GM19438 (cell line): ENCODE measurements at regions not wholly inside any gene's neighbourhood (a gene's known extent, or its start where the extent isn't known, plus 50 kb on each side); places are given as distances from the start of the nearest gene placed in this dataset.
"Not testable (repeated sequence)": the region's sequence is repeated elsewhere in the genome, so short reads cannot be mapped to it uniquely, and the experiment has no call there.

Experiments used
- ATAC-seq: cut with Tn5 transposase; IDR thresholded peaks from one replicate; pipeline ENCODE4 v1.9.1; 2021; ENCODE audit warnings: low read depth; ENCODE audit not compliant: unreplicated experiment

DNA sequence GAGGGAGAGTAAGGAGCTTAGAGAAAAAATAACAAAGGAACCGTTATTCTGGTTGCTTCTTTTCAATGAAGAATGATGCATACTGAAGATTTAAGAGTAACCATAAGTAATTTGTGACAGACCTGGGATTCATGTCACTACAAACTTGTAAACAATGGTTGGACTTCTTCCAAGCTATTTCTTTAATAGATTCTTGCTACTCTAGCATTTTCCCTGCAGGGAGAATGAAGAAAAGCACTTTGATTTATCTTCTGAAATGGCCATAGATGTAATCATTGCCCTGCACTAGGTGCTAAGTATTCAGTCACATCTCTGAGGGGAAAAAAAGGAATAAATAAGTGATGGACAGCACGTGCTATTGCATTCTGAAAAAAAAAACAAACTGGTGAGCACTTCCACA is 606.6 kb upstream of the LRRN3 start:
- ATAC-seq: no peak

DNA sequence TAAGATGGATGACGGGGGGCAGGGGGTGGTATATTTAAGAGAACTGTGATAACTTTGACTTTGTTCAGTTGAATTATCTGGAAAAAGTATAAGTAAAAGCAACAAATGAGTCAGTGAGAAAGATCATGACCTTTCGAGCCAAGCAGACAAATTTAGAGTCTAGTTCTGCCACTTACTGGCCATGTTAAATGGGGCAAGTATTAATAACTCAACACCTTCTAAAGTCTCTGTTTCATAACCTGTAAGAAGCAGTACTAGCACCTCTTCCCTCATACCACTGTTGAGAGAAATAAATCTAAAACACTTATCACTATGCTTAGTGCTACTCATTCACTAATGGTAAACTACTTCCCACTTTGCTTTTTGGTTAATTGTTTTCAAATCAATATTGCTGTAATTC is 604.4 kb upstream of the LRRN3 start:
- ATAC-seq: no peak

DNA sequence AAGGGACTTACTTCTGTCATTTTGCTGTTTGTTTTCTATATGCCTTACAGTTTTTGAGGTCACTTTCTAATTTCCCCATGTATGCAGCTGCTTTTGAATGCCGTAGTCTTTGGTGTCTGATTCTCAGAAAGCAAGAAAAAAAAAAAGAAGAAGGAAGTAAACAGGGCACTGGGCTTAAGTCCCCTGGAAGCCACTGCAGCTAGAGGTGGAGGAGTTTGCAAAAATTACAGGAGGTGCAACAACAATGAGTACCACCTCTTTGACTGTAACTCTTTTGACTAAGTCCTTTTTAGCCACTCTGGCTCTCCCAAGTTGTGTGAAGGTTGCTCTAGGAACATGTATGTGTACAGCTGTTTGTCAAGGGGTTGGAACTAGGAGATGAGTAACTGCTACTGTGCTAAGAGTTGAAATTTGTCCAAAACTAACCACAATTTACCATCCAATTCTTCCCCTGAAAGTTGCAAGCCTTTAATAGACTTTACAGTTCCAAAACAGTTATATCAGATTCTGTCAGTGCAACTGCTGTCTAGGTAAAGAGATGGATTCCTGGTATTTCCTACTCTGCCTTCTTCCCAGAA is 588.0 kb upstream of the LRRN3 start:
- no peak for ATAC-seq

DNA sequence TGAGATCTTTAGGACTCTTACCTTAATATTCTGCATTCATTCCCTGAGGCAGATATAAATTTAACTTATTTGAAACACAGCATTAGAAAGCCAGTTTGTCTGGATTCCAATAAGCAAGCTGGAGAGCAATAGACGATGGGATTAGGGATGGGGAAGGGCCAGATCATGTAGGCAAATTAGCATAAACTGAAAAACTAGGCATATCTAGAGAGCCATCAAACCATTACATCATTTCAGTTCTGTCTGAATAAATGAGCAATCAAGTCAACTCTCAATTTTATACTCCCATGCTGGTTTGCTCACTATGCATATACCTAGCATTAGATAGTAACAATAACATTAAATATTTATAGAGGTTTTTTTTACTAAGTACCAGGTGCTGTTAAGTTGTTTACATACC is 583.6 kb upstream of the LRRN3 start:
- ATAC-seq: no peak

DNA sequence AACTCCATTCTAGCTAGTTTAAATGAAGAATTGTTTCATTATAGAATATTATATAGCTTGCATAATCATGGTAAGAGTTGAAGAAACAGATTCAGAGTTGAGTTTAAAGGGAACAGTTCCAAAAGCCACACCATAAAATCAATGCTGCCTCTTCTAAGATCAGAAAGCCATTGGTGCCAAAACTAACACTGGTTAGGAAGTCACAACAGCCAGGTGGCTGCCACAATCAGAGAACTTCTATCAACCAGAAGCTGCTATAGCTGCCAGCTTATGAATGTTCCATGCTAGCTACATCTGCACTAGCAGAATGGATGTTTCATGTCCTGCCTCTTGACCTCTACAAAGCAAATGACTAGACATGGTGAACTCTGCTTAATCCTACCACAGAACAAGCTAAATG is 583.1 kb upstream of the LRRN3 start:
- no peak for ATAC-seq

DNA sequence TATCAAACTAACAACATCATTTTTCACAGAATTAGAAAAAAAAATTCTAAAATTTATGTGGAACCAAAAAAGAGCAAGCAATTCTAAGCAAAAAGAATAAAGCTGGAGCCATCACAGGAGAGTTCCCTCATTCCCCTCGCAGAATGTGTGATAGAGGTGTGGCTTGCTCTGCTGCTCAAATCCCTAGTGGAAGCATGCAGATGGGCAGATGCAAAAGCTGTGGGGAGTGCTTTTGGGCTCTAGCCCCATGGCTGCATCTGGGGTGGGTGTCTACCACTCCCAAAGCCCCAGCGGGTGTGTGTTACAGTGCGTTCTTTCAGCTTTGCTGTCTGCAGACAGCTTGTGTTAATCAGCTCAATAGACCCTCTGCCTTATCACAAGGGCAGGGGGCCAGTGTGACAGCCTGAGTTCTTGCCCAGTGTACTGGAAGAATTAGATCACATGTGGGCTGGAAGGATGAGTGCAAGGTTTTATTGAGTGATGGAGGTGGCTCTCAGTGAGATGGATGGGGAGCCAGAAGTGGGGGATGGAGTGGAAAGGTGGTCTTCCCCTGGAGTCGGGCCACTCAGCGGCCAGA is 575.9 kb upstream of the LRRN3 start:
- not testable (repeated sequence) for ATAC-seq

DNA sequence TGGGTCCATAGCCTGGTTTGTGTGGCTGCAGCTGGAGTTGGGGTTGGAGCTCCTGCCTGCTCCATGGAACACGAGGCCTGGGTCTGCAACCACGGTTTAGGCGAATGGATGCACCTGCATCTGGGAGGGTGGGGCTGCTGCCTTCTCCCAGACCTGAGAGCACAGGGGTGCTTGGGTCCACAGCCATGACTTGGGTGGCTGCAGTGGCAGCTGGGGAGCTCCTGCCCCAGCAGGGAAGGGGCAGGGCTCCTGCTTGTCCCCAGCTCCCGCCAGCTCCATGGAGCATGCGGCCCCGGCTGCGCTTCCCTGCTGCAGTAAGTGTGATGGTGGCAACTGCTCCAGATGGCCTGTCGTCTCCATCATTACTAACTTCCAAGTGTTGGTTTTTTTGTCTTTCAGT is 571.1 kb upstream of the LRRN3 start:
- no peak for ATAC-seq

DNA sequence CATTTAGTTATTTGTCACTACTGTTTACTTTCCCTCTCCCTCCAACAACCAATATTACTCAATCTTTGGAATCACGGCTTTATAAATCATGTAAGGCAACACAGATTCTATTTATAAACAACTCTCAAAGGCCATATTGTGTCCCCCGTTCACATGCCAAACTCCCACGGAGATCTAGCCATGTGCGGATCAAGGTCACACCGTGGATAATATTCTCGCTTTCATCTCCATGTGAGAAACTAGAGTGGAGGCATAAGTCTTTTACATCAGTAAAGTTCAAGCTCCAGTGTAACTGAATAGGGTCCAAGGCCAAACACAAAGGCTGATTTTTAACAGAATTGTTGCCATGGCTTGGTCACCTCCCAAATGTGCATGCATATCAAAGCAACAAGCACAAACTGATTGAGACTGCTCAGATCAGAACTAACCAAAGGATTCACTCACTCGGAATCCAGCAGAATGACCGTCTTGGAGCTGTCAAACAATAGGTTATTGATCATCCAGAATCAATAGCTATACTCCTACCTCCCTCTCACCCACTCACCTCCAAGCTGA is 569.5 kb upstream of the LRRN3 start:
- ATAC-seq: no peak

DNA sequence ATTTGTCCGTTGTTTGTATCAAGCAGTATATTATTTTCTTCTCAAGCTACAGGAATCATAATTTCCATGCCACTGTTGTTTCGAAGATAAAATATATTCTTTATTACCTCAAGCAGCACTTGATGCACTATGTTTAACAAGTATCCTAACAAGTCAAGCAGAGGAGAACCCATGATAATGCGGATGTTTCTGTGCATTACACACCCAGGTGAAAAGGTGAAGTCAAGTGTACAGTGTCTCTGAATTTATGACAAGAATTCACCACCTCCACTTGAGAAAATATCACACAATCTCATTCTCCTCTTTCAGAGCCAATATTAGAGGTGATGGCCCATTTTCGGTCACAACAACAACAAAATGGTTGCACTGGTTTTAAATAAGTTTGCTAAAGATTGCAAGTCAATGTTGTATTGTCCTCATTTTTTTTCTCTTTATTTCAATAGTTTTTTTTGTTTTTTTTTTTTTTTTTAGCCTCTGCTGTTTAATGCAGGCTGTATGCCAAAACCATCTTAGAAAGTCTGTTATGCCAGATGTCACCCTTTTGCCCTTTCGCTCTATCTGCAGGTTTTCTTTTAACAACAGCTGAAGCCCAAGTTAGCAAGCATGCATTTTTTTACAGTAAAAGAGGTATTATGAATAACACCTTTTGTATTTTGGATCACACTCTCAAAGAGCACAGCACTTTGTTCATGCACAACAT is 568.7 kb upstream of the LRRN3 start:
- no peak for ATAC-seq

DNA sequence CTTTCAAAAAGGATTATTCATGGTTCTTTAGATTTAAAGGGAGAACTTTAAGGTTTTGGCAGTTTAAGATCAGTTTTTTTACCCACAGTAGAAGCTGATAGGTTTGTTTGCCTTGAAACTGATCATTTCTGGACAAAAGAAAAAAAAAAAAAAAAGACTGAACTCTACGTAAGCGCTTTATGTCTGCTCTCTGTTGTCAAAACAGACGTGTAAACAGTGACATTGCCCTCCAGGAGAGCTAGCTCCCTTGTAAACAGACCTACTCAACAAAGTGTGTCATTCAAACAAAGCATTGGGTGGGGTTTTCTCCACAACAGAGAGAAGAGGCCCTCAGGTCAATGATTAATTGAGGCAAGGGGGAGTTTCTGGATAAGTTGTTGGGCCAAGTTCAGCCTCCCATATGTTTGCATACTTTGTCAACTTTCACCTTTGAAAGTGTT is 568.1 kb upstream of the LRRN3 start:
- ATAC-seq: no peak

DNA sequence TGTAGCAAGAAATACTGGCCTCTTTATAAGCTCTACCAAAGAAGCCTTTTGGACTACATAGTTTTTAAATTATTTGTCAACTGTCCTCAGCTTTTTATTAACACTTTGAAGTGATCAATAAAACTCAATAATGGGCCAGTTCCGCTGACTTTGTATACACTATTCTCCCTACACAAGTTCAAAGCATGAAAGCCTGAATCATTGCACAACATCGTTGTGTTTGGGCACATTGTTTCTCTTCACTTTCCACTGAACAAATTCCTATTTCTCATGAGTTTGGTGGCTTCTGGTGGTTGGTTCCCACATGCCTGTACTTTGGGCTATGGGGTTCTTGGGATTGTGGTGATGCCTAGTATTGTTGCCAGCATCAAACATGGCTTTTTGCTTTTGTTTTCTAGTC is 561.8 kb upstream of the LRRN3 start:
- no peak for ATAC-seq

DNA sequence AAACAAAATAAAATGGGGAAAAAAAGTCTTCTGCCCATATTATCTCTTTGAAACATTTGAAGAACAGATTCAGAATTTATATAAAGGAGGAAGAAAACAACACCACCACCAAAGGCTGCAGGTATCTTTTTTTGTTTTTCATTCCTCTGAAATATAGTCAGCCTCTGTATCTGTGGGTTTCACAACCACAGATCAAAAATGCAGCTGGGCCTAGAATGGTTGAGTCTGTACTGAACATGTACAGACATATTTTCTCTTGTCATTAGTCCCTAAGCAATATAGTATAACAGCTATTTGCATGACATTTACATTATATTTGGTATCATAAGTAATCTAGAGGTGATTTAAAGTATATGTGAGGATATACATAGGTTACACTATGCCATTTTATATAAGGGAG is 559.7 kb upstream of the LRRN3 start:
- no peak for ATAC-seq

DNA sequence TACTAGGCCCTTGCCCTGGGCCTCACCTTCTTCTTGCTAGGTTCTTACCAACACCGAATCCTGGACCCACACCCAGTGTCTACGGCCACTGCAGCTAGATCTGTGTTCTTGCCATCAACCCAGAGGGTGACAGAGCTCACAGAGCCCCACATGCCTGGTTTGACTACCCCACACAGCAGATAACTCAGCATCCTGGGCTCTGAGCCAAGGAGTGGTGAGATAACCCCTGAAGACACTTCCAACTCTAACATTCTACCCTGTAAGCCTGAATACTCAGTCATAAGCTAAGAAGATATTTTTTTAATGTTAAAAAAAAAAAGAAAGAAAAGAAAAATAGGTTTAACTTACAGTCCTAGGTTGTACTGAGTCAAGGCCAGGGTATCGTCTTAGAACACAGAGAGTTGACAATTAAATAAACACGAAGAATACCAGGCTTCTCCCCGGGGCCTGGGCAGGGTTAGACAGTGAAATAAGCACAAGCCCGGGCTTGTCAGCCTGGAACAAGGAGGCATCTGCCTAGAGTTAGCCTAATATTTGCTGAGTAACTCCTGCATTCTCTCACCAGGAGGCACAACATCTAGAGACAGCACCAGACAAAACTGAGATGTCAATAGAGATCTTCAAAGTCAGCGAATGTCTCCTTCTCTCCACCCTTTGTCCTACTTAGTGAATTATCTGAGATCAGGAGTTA is 556.5 kb upstream of the LRRN3 start:
- ATAC-seq: no peak

DNA sequence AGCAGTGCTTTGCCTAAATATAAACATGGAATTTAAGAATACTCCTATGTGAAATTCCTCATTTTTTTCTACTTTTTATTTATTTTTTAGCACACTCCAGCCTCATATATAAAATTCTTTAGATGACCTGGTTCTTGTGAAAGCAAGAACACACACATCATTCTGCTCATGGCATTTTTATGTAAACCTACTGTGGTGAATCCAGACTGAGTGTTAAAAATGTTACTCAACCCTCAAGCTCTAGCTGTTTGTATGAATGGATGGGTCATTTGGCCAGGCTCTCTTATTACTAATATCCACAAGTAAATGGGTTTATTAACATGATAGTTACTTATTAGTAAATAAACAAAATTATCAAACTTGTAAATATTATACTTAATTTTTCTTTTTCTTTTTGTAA is 551.7 kb upstream of the LRRN3 start:
- ATAC-seq: no peak

DNA sequence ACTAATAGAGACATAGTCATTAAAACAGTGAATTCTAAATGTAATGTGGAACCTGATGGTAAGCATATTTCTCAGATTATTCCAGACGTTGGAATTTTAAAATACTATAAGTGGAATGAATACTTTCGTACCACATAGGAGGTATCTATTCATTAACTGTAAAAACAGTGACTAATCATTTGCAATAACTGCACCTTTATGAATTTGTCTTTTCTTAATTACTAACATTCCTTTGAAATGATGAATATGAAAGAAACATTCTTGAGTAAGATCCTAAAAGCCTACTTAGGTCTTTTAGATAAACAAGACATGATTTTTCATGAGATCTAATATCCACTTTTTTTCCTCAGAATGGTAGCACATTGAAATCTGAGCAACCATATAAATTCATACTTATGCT is 549.0 kb upstream of the LRRN3 start:
- no peak for ATAC-seq

DNA sequence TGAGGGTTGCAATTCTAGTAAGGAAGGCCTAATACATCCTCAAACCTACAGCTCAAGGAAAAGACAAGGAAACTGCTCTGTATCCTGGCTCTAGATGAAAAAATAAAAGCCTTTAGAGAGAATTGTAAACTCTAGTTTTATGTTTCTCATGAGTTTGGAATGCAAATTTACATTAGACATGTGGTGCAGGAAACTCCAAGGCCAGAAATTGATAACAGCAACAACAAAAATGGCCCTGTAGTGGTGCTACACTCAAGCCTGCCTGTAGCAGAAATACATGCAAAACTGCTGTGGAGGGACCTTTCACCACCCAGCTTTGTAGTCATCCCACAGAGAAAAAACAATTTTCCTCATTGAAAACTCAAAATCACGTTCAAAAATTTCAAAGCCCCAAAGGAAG is 546.7 kb upstream of the LRRN3 start:
- ATAC-seq: no peak

DNA sequence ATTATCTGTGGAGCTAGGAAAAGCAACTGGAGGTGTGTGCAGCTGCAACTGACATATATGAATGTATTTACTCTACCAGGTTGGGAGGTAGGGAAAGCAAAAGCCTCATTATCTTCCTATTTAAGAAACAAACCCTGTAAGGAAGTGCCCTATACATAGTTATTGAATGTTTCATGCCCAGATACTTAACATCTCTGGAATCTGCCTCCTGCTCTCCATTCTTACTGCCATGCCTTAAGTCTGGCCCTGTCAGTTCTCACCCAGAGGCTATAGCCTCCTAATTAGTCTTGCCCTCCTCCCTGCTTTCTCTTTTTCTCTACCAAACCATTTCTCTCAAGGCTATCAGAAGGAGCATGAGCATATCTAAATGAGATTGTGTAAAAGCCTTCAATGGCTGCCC is 542.6 kb upstream of the LRRN3 start:
- no peak for ATAC-seq

DNA sequence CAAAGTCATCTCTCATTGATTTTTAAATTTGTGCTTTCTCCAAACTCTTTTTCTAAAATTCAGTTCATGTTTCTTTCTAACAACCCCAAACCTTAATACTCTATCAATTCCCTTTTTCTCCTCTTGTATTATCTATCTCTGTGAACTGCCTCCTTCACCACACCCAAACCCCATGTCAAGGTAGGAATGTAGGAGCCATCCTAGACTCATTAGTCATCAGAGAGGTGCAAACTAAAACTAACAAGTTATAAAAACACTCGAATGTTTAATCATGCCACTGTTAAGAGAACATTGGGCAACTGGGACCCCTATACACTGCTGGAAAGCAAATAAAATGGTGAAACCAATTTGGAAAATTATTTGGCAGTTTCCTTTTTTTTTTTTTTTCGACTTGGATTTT is 533.8 kb upstream of the LRRN3 start:
- no peak for ATAC-seq

DNA sequence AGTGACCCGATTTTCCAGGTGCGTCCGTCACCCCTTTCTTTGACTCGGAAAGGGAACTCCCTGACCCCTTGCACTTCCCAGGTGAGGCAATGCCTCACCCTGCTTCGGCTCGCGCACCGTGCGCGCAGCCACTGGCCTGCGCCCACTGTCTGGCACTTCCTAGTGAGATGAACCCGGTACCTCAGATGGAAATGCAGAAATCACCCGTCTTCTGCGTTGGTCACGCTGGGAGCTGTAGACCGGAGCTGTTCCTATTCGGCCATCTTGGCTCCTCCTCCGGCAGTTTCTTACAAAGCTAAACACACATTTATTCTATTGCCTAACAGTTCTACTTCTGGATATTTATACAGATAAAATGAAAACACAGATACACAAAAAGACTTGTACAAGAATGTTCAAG is 527.6 kb upstream of the LRRN3 start:
- not testable (repeated sequence) for ATAC-seq

DNA sequence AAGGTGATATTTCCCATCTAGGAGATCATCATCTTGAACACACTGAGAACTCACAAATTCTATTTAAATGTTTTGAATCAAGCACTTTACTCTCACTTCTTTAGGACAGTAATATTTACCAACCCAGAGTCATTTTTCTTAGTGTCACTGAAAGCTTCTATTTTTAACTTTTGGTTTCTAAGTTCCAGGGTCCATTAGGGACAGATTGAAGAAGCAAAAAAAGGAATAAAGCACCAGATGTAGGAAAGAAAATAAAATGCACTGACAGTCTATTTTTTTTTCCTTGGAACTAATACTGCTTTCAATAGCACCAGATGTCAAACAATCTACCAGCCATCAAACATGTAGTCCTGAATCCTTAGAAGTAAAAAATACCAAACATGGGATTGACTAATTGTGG is 526.7 kb upstream of the LRRN3 start:
- no peak for ATAC-seq

DNA sequence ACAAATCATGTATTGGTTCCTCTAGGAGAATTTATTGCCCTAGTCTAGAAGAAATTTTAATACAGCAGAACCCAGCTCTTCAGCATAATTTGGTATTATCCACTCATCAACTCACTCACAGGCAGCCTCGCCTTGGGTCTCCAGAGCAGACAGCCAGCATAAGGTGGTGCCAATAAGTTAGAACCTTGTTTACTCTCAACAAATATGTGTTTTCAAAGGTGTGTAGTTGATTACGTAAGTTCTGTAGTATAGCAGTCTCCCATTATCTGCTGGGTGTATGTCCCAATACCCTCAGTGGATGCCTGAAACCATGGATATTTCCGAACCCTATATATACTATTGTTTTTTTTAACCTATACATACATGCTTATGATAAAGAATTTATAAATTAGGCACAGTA is 522.5 kb upstream of the LRRN3 start:
- no peak for ATAC-seq

DNA sequence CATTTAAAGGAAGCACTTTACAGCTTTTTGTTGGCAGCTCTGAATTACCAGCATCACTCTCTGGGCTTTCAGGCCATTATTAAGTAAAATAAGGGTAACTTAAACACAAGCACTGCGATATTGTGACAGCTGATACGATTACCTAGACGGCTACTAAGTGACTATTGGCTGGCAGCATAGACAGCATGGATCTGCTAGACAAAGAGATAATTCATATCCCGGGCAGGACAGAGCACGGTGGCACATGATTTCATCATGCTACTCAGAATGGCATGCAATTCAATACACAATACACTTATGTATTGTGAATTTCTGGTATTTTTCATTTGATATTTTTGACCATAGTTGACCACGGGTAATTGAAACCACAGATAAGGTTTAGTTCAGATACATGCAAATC is 522.0 kb upstream of the LRRN3 start:
- no peak for ATAC-seq
